Ishikawa (cell line): ENCODE measurements at regions not wholly inside any gene's neighbourhood (a gene's known extent, or its start where the extent isn't known, plus 50 kb on each side); places are given as distances from the start of the nearest gene placed in this dataset.

Experiments used
- CEBPB ChIP-seq: IDR thresholded peaks from 2 replicates; pipeline ENCODE4 v1.6.1; 2012
- CREB1 ChIP-seq: IDR thresholded peaks from 2 replicates; pipeline ENCODE4 v1.6.1; 2012; ENCODE audit warnings: low read depth
- EGR1 ChIP-seq: IDR thresholded peaks from 2 replicates; pipeline ENCODE4 v1.6.1; 2012
- EP300 ChIP-seq: IDR thresholded peaks from 2 replicates; pipeline ENCODE4 v1.6.1; 2012; ENCODE audit warnings: borderline replicate concordance
- NFIC ChIP-seq: IDR thresholded peaks from 2 replicates; pipeline ENCODE4 v1.6.1; 2012
- RAD21 ChIP-seq: IDR thresholded peaks from 2 replicates; pipeline ENCODE4 v1.6.1; 2012; ENCODE audit warnings: low read depth
- TAF1 ChIP-seq: IDR thresholded peaks from 2 replicates; pipeline ENCODE4 v1.6.1; 2012; ENCODE audit warnings: low read depth, mild to moderate bottlenecking
- USF1 ChIP-seq: IDR thresholded peaks from 2 replicates; pipeline ENCODE4 v1.6.1; 2012
- YY1 ChIP-seq: IDR thresholded peaks from 2 replicates; pipeline ENCODE4 v1.6.1; 2012; ENCODE audit warnings: low read depth
- TF ChIP-seq, protein P1 (sequence below): IDR thresholded peaks from 2 replicates; pipeline ENCODE4 v1.6.1; 2012; ENCODE audit warnings: low read depth, mild to moderate bottlenecking

DNA sequence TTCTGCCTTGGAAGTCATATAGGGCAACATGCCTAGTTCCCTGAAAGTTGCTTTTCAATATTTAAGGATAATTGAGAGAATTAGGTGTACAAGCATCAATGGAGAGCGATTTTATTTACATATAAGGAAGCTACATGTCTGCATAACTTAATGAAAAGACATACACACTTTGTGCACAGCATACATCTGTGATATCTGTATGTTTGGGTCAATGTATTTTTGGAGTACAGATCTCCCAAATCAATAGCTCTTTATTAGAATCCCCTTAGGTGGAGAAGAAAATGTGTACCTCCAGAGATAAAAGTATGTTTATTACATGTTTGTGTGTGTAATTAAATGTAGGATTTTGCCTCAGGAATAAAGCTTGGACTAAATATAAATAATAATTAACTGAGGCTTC lies 373.7 kb upstream of the CCNH start:
- TF ChIP-seq RAD21: no peak
- no peak for TF ChIP-seq EGR1
- TF ChIP-seq, protein P1, sequence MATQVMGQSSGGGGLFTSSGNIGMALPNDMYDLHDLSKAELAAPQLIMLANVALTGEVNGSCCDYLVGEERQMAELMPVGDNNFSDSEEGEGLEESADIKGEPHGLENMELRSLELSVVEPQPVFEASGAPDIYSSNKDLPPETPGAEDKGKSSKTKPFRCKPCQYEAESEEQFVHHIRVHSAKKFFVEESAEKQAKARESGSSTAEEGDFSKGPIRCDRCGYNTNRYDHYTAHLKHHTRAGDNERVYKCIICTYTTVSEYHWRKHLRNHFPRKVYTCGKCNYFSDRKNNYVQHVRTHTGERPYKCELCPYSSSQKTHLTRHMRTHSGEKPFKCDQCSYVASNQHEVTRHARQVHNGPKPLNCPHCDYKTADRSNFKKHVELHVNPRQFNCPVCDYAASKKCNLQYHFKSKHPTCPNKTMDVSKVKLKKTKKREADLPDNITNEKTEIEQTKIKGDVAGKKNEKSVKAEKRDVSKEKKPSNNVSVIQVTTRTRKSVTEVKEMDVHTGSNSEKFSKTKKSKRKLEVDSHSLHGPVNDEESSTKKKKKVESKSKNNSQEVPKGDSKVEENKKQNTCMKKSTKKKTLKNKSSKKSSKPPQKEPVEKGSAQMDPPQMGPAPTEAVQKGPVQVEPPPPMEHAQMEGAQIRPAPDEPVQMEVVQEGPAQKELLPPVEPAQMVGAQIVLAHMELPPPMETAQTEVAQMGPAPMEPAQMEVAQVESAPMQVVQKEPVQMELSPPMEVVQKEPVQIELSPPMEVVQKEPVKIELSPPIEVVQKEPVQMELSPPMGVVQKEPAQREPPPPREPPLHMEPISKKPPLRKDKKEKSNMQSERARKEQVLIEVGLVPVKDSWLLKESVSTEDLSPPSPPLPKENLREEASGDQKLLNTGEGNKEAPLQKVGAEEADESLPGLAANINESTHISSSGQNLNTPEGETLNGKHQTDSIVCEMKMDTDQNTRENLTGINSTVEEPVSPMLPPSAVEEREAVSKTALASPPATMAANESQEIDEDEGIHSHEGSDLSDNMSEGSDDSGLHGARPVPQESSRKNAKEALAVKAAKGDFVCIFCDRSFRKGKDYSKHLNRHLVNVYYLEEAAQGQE: no peak
- TF ChIP-seq EP300: no peak
- TF ChIP-seq YY1: no peak
- TF ChIP-seq TAF1: no peak
- no peak for TF ChIP-seq USF1
- TF ChIP-seq NFIC: no peak
- TF ChIP-seq CEBPB: no peak
- TF ChIP-seq CREB1: no peak
